ENCODE measurements at regions not wholly inside any gene's neighbourhood (a gene's known extent, or its start where the extent isn't known, plus 50 kb on each side); places are given as distances from the start of the nearest gene placed in this dataset.
"Not testable (repeated sequence)": the region's sequence is repeated elsewhere in the genome, so short reads cannot be mapped to it uniquely, and the experiment has no call there.

GRCh38 chr3:34038131-34038530 is 239.7 kb downstream of the PDCD6IP start:
- DNase-seq (ENCODE audit: low read depth, low spot score) = no peak
- no peak for TF ChIP-seq CTCF (IDR thresholded peaks at IDR 0.05; ENCODE audit: low read depth, low read length)
- in situ Hi-C loops (cut with HindIII; ENCODE audit: low sequenced_read_pairs) = no loop called here
- no peak overlapping the region for H3K4me3 ChIP-seq (ENCODE audit: low read depth, low read length)

- in situ Hi-C loops (cut with HindIII; ENCODE audit: low sequenced_read_pairs) = no loop called here
- TF ChIP-seq CTCF (IDR thresholded peaks at IDR 0.05; ENCODE audit: low read depth, low read length) = no peak
Observed at GRCh38 chr3:34046154-34046553, 247.7 kb downstream of the PDCD6IP start.

DNA sequence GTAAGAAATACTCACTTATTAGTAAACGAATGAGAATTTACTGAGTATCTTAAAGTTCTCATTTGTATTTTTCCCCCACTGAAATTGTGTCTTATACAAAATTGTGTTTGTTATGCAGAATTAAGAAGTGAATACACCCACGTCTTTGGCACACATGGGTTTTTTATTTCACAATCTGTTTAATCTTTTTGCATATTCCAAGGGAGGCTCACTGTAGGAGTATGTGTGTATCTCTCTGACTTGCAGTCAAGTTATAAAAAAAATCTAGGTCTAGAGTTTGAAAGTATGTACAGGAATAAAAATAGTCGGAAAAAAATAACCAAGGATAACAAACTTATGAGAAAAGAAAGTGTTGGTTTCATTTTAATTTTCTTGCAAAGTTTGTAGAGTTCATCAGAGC is 255.2 kb downstream of the PDCD6IP start:
- DNase-seq (ENCODE audit: low read depth, low spot score) = no peak
- no peak for TF ChIP-seq CTCF (IDR thresholded peaks at IDR 0.05; ENCODE audit: low read depth, low read length)
- in situ Hi-C loops (cut with HindIII; ENCODE audit: low sequenced_read_pairs) = no loop called here
- H3K4me3 ChIP-seq (ENCODE audit: low read depth, low read length) = no peak overlapping the region

More at GRCh38 chr3:34046154-34046553, 247.7 kb downstream of the PDCD6IP start:
- H3K4me3 ChIP-seq (ENCODE audit: low read depth, low read length) = no peak overlapping the region
- DNase-seq (ENCODE audit: low read depth, low spot score) = no peak

DNA sequence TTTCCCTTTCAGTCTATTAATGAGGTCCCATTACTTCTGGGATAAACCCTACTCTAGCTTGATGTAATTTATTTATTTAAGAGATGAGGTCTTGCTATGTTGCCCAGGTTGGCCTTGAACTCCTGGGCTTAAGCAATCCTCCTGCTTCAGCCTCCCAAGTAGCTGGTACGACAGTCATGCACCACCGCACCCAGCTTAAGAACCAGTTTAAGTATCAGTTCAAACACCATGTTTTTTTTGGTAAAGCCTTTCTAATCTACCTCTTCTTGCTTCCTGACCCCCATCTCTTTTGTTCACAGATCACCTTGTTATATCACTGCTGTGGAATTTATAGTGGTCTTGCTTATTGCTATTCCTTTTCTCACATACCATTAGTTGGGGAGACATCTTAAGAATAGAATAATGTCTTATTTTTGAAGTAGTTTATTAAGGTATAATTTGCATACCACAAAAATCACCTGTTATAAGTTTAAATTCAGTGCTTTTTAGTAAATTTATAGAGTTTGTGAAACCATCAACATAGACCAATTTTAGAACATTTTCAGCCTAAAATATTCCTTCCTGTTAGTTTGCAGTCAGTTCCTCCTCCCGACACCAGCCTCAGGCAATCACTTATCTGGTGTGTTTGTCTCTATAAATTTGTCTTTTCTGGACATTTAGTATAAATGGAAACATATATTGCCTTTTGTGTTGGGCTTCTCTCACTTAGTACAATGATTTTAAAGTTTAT is 257.9 kb downstream of the PDCD6IP start:
- no peak for DNase-seq (ENCODE audit: low read depth, low spot score)
- TF ChIP-seq CTCF (IDR thresholded peaks at IDR 0.05; ENCODE audit: low read depth, low read length) = no peak
- in situ Hi-C loops (cut with HindIII; ENCODE audit: low sequenced_read_pairs) = no loop called here
- H3K4me3 ChIP-seq (ENCODE audit: low read depth, low read length) = no peak overlapping the region

DNA sequence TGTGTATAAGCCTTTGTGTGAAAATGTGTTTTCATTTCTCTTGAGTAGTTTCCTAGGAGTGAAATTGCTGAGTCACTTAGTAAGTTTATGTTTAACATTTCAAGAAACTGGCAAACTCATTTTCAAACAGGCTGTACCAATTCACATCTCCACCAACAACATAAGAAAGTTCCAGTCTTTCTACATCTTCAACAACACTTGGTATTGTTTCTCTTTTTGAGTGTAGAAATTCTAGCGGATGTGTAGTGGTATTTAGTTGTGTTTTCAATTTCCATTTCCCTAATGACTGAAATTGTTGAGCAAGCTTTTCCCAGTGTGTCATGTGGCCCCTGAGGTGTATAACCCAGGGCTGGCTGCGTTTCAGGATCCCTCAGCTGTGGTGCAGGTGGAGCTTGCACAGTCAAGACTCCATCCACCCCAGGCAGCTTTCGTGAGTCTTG is 258.5 kb downstream of the PDCD6IP start:
- TF ChIP-seq CTCF (IDR thresholded peaks at IDR 0.05; ENCODE audit: low read depth, low read length) = no peak
- in situ Hi-C loops (cut with HindIII; ENCODE audit: low sequenced_read_pairs) = no loop called here
- DNase-seq (ENCODE audit: low read depth, low spot score) = peak; percentile 14
- H3K4me3 ChIP-seq (ENCODE audit: low read depth, low read length) = no peak overlapping the region

- H3K4me3 ChIP-seq (ENCODE audit: low read depth, low read length); DNase-seq (ENCODE audit: low read depth, low spot score); in situ Hi-C loops (cut with HindIII; ENCODE audit: low sequenced_read_pairs): not testable (repeated sequence)
Observed at GRCh38 chr3:34060995-34061394, 262.6 kb downstream of the PDCD6IP start.

- in situ Hi-C loops (cut with HindIII; ENCODE audit: low sequenced_read_pairs) = no loop called here
- no peak for DNase-seq (ENCODE audit: low read depth, low spot score)
- TF ChIP-seq CTCF (IDR thresholded peaks at IDR 0.05; ENCODE audit: low read depth, low read length) = no peak
- H3K4me3 ChIP-seq (ENCODE audit: low read depth, low read length) = no peak overlapping the region
Observed at GRCh38 chr3:34065901-34066300, 267.5 kb downstream of the PDCD6IP start.
